ENCODE measurements at regions not wholly inside any gene's neighbourhood (a gene's known extent, or its start where the extent isn't known, plus 50 kb on each side); places are given as distances from the start of the nearest gene placed in this dataset.
"Not testable (repeated sequence)": the region's sequence is repeated elsewhere in the genome, so short reads cannot be mapped to it uniquely, and the experiment has no call there.

DNA sequence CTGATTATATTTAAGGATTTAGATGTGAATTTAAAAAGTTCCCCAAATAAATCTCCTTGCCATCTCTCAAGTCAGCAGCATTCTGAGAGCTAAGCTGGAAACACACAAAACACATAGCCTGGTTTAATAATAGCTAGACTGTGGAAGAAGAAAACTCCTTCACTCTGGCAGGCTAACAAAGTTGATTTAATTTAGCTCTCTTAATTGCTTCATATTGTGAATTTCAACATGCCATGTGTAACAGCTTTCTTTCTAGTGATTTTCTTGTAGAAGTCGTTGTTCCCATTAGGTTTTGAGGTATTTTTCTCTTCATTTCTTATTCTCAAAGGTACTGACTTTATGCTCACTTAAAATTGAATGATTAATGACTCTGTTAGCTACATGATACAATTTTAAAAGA, 216.8 kb upstream of the AKR1E2 start:
- no peak for DNase-seq (ENCODE audit: low spot score)
- Mint-ChIP-seq H3K4me1 (ENCODE audit: low read depth) (no peaks in the 10 kb centered on the region), H3K9me3 (ENCODE audit: low read depth) (peaks cover 3% of the 10 kb centered on the region), H3K27me3 (ENCODE audit: low read depth) (no peaks in the 10 kb centered on the region), H3K4me3 (ENCODE audit: unreplicated experiment) (no peak overlapping the region), H3K27ac (ENCODE audit: unreplicated experiment) (no peak overlapping the region), H3K36me3 (ENCODE audit: low read depth) (no peaks in the 10 kb centered on the region)
- TF ChIP-seq, protein P1, sequence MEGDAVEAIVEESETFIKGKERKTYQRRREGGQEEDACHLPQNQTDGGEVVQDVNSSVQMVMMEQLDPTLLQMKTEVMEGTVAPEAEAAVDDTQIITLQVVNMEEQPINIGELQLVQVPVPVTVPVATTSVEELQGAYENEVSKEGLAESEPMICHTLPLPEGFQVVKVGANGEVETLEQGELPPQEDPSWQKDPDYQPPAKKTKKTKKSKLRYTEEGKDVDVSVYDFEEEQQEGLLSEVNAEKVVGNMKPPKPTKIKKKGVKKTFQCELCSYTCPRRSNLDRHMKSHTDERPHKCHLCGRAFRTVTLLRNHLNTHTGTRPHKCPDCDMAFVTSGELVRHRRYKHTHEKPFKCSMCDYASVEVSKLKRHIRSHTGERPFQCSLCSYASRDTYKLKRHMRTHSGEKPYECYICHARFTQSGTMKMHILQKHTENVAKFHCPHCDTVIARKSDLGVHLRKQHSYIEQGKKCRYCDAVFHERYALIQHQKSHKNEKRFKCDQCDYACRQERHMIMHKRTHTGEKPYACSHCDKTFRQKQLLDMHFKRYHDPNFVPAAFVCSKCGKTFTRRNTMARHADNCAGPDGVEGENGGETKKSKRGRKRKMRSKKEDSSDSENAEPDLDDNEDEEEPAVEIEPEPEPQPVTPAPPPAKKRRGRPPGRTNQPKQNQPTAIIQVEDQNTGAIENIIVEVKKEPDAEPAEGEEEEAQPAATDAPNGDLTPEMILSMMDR (IDR thresholded peaks at IDR 0.05): no peak

GRCh38 chr10:4607681-4608080, 218.3 kb upstream of the AKR1E2 start:
- H3K4me3 Mint-ChIP-seq (ENCODE audit: unreplicated experiment): no peak overlapping the region
- TF ChIP-seq, protein P1 (IDR thresholded peaks at IDR 0.05): no peak
- H3K4me1 Mint-ChIP-seq (ENCODE audit: low read depth): no peaks in the 10 kb centered on the region
- H3K27ac Mint-ChIP-seq (ENCODE audit: unreplicated experiment): no peak overlapping the region
- no peaks in the 10 kb centered on the region for H3K9me3 Mint-ChIP-seq (ENCODE audit: low read depth)
- no peaks in the 10 kb centered on the region for H3K36me3 Mint-ChIP-seq (ENCODE audit: low read depth)
- no peaks in the 10 kb centered on the region for H3K27me3 Mint-ChIP-seq (ENCODE audit: low read depth)
- DNase-seq (ENCODE audit: low spot score): no peak

DNA sequence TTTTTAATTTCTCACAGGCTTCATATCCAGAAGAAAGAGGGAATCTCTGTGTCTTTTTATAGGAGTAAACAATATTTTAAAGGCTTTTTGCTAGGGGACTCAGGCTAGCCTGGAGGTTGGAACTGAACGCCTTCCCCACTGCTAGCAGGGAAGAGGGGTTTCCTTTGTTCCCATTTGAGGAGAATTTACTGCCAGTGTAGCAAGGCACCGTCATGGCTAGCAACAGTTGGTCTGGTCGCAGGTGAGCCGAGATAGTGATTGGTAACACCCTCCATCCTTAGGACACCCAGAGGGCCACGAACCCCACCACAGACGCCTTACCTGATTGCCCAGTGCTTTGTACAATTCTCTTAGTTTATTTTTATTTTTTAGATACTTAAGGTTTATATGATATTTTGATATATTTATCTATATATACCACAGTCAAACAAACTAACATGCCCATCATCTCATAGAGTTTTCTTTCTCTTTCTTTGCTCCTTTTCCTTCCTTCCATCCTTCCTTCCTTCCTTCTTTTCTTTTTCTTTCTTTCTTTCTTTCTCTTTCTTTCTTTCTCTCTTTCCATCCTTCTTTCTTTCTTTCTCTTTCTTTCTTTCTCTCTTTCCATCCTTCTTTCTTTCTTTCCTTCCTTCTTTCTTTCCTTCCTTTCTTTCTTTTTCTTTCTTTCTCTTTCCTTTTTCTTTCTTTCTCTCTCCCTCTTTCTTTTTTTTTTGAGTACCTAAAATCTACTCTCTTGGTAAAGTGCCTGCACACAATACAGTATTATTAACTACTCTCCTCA, 219.0 kb upstream of the AKR1E2 start:
- TF ChIP-seq, protein P1 (IDR thresholded peaks at IDR 0.05): no peak
- Mint-ChIP-seq H3K4me1 (ENCODE audit: low read depth) (no peaks in the 10 kb centered on the region), H3K27me3 (ENCODE audit: low read depth) (no peaks in the 10 kb centered on the region), H3K4me3 (ENCODE audit: unreplicated experiment) (no peak overlapping the region), H3K27ac (ENCODE audit: unreplicated experiment) (no peak overlapping the region), H3K36me3 (ENCODE audit: low read depth) (no peaks in the 10 kb centered on the region), H3K9me3 (ENCODE audit: low read depth) (no peaks in the 10 kb centered on the region)
- no peak for DNase-seq (ENCODE audit: low spot score)

DNA sequence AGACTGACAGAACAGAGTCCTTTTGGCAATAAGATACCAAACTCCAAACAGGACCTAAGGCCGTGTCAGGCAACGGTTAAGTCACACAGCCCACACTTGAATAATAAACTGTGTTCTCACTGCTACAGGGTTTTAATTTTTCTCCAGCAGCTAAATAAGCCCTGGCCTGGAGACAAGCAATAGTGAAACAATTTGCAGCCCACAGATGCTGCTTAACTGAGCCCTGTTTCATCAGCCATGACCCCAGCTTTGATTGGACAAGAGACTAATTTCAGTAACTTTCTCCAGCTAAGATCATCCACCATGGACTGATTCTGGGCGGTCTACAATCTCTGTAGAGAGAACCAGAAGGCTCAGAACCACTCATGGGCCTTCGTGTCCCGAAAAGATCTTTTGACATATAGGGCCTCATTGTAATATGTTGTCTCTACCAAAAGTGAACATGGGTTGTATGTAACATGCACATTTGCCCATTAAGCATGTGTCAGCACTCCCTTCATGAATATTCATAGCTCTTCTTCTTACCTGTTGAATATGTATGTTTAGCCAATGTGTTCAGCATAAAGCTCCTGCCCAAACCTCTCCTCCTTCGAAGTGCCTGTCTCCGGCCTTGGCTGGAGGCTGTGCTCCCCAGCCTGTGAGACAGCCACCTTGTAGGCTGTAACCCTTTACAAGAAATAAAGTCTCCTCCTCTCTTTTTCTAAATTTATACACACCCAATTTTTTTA, 223.1 kb upstream of the AKR1E2 start:
- H3K4me3 Mint-ChIP-seq (ENCODE audit: unreplicated experiment): no peak overlapping the region
- TF ChIP-seq, protein P1 (IDR thresholded peaks at IDR 0.05): no peak
- H3K4me1 Mint-ChIP-seq (ENCODE audit: low read depth): no peaks in the 10 kb centered on the region
- no peaks in the 10 kb centered on the region for H3K36me3 Mint-ChIP-seq (ENCODE audit: low read depth)
- no peaks in the 10 kb centered on the region for H3K27me3 Mint-ChIP-seq (ENCODE audit: low read depth)
- H3K9me3 Mint-ChIP-seq (ENCODE audit: low read depth): peaks cover 6% of the 10 kb centered on the region
- no peak overlapping the region for H3K27ac Mint-ChIP-seq (ENCODE audit: unreplicated experiment)
- no peak for DNase-seq (ENCODE audit: low spot score)

GRCh38 chr10:4599471-4599870, 226.5 kb upstream of the AKR1E2 start:
- H3K4me3 Mint-ChIP-seq (ENCODE audit: unreplicated experiment): no peak overlapping the region
- TF ChIP-seq, protein P1 (IDR thresholded peaks at IDR 0.05): no peak
- H3K4me1 Mint-ChIP-seq (ENCODE audit: low read depth): no peaks in the 10 kb centered on the region
- no peaks in the 10 kb centered on the region for H3K36me3 Mint-ChIP-seq (ENCODE audit: low read depth)
- DNase-seq (ENCODE audit: low spot score): no peak
- H3K27ac Mint-ChIP-seq (ENCODE audit: unreplicated experiment): no peak overlapping the region
- peaks cover 6% of the 10 kb centered on the region for H3K9me3 Mint-ChIP-seq (ENCODE audit: low read depth)
- no peaks in the 10 kb centered on the region for H3K27me3 Mint-ChIP-seq (ENCODE audit: low read depth)

DNA sequence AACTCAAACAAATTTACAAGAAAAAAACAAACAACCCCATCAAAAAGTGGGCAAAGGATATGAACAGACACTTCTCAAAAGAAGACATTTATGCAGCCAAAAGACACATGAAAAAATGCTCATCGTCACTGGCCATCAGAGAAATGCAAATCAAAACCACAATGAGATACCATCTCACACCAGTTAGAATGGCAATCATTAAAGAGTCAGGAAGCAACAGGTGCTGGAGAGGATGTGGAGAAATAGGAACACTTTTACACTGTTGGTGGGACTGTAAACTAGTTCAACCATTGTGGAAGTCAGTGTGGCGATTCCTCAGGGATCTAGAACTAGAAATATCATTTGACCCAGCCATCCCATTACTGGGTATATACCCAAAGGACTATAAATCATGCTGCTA, 228.1 kb upstream of the AKR1E2 start:
- not testable (repeated sequence) for H3K4me1 Mint-ChIP-seq (ENCODE audit: low read depth); H3K4me3 Mint-ChIP-seq (ENCODE audit: unreplicated experiment); H3K27ac Mint-ChIP-seq (ENCODE audit: unreplicated experiment); H3K27me3 Mint-ChIP-seq (ENCODE audit: low read depth); DNase-seq (ENCODE audit: low spot score); H3K9me3 Mint-ChIP-seq (ENCODE audit: low read depth); H3K36me3 Mint-ChIP-seq (ENCODE audit: low read depth)

All from chondrocyte (in vitro differentiated cells).